ENCODE measurements at regions not wholly inside any gene's neighbourhood (a gene's known extent, or its start where the extent isn't known, plus 50 kb on each side); places are given as distances from the start of the nearest gene placed in this dataset.

- no peak for DNase-seq
These were observed 378.0 kb upstream of the C16orf82 start for GRCh38 chr16:26688699-26689098.

GRCh38 chr16:26692658-26693057, 374.1 kb upstream of the C16orf82 start:
- H3K27me3 Mint-ChIP-seq = peaks cover 4 to 20% of the 10 kb centered on the region in 2 donors
- no peak overlapping the region for H3K27ac Mint-ChIP-seq
- H3K9me3 Mint-ChIP-seq = peaks cover 0 to 4% (median 0%) of the 10 kb centered on the region in 5 donors
- Histone ChIP-seq H3K27me3 (ENCODE audit: insufficient read depth, low read length, poor library complexity, severe bottlenecking) (no peaks in the 10 kb centered on the region), H3K27ac (ENCODE audit: low read depth, low read length) (no peak overlapping the region), H3K9me3 (ENCODE audit: low read length) (no peaks in the 10 kb centered on the region), H3K36me3 (ENCODE audit: insufficient read depth, low read length) (no peaks in the 10 kb centered on the region), H3K4me3 (ENCODE audit: low read length) (no peak overlapping the region), H3K4me1 (ENCODE audit: insufficient read depth, low read length) (no peaks in the 10 kb centered on the region)
- no peak for DNase-seq
- H3K4me3 Mint-ChIP-seq = no peak overlapping the region
- peaks cover 0 to 2% (median 0%) of the 10 kb centered on the region in 3 donors for H3K36me3 Mint-ChIP-seq
- no peaks in the 10 kb centered on the region for H3K4me1 Mint-ChIP-seq
- ChIA-PET POLR2A (no interaction called here), CTCF (no interaction called here)

More at GRCh38 chr16:26688699-26689098, 378.0 kb upstream of the C16orf82 start:
- CTCF ChIA-PET = no interaction called here
- no peaks in the 10 kb centered on the region for H3K4me1 ChIP-seq (ENCODE audit: insufficient read depth, low read length)
- Mint-ChIP-seq H3K27ac (no peak overlapping the region), H3K36me3 (peaks cover 0 to 2% (median 0%) of the 10 kb centered on the region in 3 donors), H3K27me3 (peaks cover 3 to 16% of the 10 kb centered on the region in 2 donors), H3K4me3 (no peak overlapping the region), H3K9me3 (peaks cover 0 to 2% (median 0%) of the 10 kb centered on the region in 5 donors), H3K4me1 (no peaks in the 10 kb centered on the region)
- no peaks in the 10 kb centered on the region for H3K27me3 ChIP-seq (ENCODE audit: insufficient read depth, low read length, poor library complexity, severe bottlenecking)
- no peaks in the 10 kb centered on the region for H3K9me3 ChIP-seq (ENCODE audit: low read length)
- no peak overlapping the region for H3K4me3 ChIP-seq (ENCODE audit: low read length)
- H3K27ac ChIP-seq (ENCODE audit: low read depth, low read length) = no peak overlapping the region
- no peaks in the 10 kb centered on the region for H3K36me3 ChIP-seq (ENCODE audit: insufficient read depth, low read length)
- POLR2A ChIA-PET = no interaction called here

GRCh38 chr16:26697807-26698206, 368.9 kb upstream of the C16orf82 start:
- DNase-seq = no peak
- H3K27me3 Mint-ChIP-seq = peaks cover 1 to 13% of the 10 kb centered on the region in 2 donors
- H3K36me3 Mint-ChIP-seq = peaks cover 0 to 10% (median 0%) of the 10 kb centered on the region in 3 donors
- H3K27ac Mint-ChIP-seq = no peak overlapping the region
- H3K4me1 ChIP-seq (ENCODE audit: insufficient read depth, low read length) = no peaks in the 10 kb centered on the region
- H3K27ac ChIP-seq (ENCODE audit: low read depth, low read length) = no peak overlapping the region
- ChIA-PET CTCF (no interaction called here), POLR2A (no interaction called here)
- H3K9me3 Mint-ChIP-seq = peaks cover 3 to 11% (median 7%) of the 10 kb centered on the region in 5 donors
- no peaks in the 10 kb centered on the region for H3K9me3 ChIP-seq (ENCODE audit: low read length)
- H3K27me3 ChIP-seq (ENCODE audit: insufficient read depth, low read length, poor library complexity, severe bottlenecking) = no peaks in the 10 kb centered on the region
- H3K4me3 Mint-ChIP-seq = no peak overlapping the region
- no peak overlapping the region for H3K4me3 ChIP-seq (ENCODE audit: low read length)
- H3K4me1 Mint-ChIP-seq = no peaks in the 10 kb centered on the region
- H3K36me3 ChIP-seq (ENCODE audit: insufficient read depth, low read length) = no peaks in the 10 kb centered on the region

GRCh38 chr16:26700250-26700649, 366.5 kb upstream of the C16orf82 start:
- Histone ChIP-seq H3K9me3 (ENCODE audit: low read length) (no peaks in the 10 kb centered on the region), H3K27me3 (ENCODE audit: insufficient read depth, low read length, poor library complexity, severe bottlenecking) (no peaks in the 10 kb centered on the region), H3K4me3 (ENCODE audit: low read length) (no peak overlapping the region), H3K4me1 (ENCODE audit: insufficient read depth, low read length) (no peaks in the 10 kb centered on the region), H3K36me3 (ENCODE audit: insufficient read depth, low read length) (no peaks in the 10 kb centered on the region), H3K27ac (ENCODE audit: low read depth, low read length) (no peak overlapping the region)
- Mint-ChIP-seq H3K27me3 (peaks cover 1 to 13% of the 10 kb centered on the region in 2 donors), H3K27ac (no peak overlapping the region), H3K4me3 (no peak overlapping the region), H3K36me3 (peaks cover 0 to 10% (median 0%) of the 10 kb centered on the region in 3 donors), H3K4me1 (no peaks in the 10 kb centered on the region), H3K9me3 (peaks cover 3 to 11% (median 7%) of the 10 kb centered on the region in 5 donors)
- no peak for DNase-seq
- CTCF ChIA-PET = no interaction called here
- POLR2A ChIA-PET = no interaction called here

- Histone ChIP-seq H3K4me3 (ENCODE audit: low read length) (no peak overlapping the region), H3K36me3 (ENCODE audit: insufficient read depth, low read length) (no peaks in the 10 kb centered on the region), H3K27me3 (ENCODE audit: insufficient read depth, low read length, poor library complexity, severe bottlenecking) (no peaks in the 10 kb centered on the region), H3K27ac (ENCODE audit: low read depth, low read length) (no peak overlapping the region), H3K4me1 (ENCODE audit: insufficient read depth, low read length) (no peaks in the 10 kb centered on the region), H3K9me3 (ENCODE audit: low read length) (no peaks in the 10 kb centered on the region)
- H3K9me3 Mint-ChIP-seq = peaks cover 3 to 9% (median 7%) of the 10 kb centered on the region in 5 donors
- no peak for DNase-seq
- peaks cover 1 to 13% of the 10 kb centered on the region in 2 donors for H3K27me3 Mint-ChIP-seq
- no peak overlapping the region for H3K27ac Mint-ChIP-seq
- ChIA-PET CTCF (no interaction called here), POLR2A (no interaction called here)
- peaks cover 0 to 10% (median 0%) of the 10 kb centered on the region in 3 donors for H3K36me3 Mint-ChIP-seq
- no peak overlapping the region for H3K4me3 Mint-ChIP-seq
- H3K4me1 Mint-ChIP-seq = no peaks in the 10 kb centered on the region
These were observed 365.4 kb upstream of the C16orf82 start for GRCh38 chr16:26701243-26701886.

- no peak overlapping the region for H3K4me3 Mint-ChIP-seq
- H3K36me3 ChIP-seq (ENCODE audit: insufficient read depth, low read length) = no peaks in the 10 kb centered on the region
- peaks cover 0 to under 1% (median 0%) of the 10 kb centered on the region in 5 donors for H3K9me3 Mint-ChIP-seq
- no peak overlapping the region for H3K4me3 ChIP-seq (ENCODE audit: low read length)
- H3K27ac ChIP-seq (ENCODE audit: low read depth, low read length) = no peak overlapping the region
- H3K4me1 ChIP-seq (ENCODE audit: insufficient read depth, low read length) = no peaks in the 10 kb centered on the region
- H3K4me1 Mint-ChIP-seq = no peaks in the 10 kb centered on the region
- no peaks in the 10 kb centered on the region for H3K27me3 ChIP-seq (ENCODE audit: insufficient read depth, low read length, poor library complexity, severe bottlenecking)
- DNase-seq = no peak
- no peaks in the 10 kb centered on the region for H3K9me3 ChIP-seq (ENCODE audit: low read length)
- CTCF ChIA-PET = no interaction called here
- H3K27me3 Mint-ChIP-seq = peaks cover 0 to 1% of the 10 kb centered on the region in 2 donors
- H3K36me3 Mint-ChIP-seq = peaks cover 0 to under 1% (median 0%) of the 10 kb centered on the region in 3 donors
- H3K27ac Mint-ChIP-seq = no peak overlapping the region
- POLR2A ChIA-PET = no interaction called here
These were observed 361.4 kb upstream of the C16orf82 start for GRCh38 chr16:26705346-26705745.

GRCh38 chr16:26708428-26708827, 358.3 kb upstream of the C16orf82 start:
- H3K27ac Mint-ChIP-seq = no peak overlapping the region
- no peaks in the 10 kb centered on the region for H3K4me1 Mint-ChIP-seq
- H3K36me3 Mint-ChIP-seq = no peaks in the 10 kb centered on the region
- H3K27me3 ChIP-seq (ENCODE audit: insufficient read depth, low read length, poor library complexity, severe bottlenecking) = no peaks in the 10 kb centered on the region
- POLR2A ChIA-PET = no interaction called here
- no peak overlapping the region for H3K4me3 Mint-ChIP-seq
- DNase-seq = no peak
- H3K4me3 ChIP-seq (ENCODE audit: low read length) = no peak overlapping the region
- H3K36me3 ChIP-seq (ENCODE audit: insufficient read depth, low read length) = no peaks in the 10 kb centered on the region
- no peaks in the 10 kb centered on the region for H3K9me3 ChIP-seq (ENCODE audit: low read length)
- CTCF ChIA-PET = no interaction called here
- no peak overlapping the region for H3K27ac ChIP-seq (ENCODE audit: low read depth, low read length)
- H3K9me3 Mint-ChIP-seq = no peaks in the 10 kb centered on the region
- no peaks in the 10 kb centered on the region for H3K4me1 ChIP-seq (ENCODE audit: insufficient read depth, low read length)
- H3K27me3 Mint-ChIP-seq = peaks cover under 1 to 3% of the 10 kb centered on the region in 2 donors

GRCh38 chr16:26709175-26709574, 357.6 kb upstream of the C16orf82 start:
- Histone ChIP-seq H3K4me3 (ENCODE audit: low read length) (no peak overlapping the region), H3K27ac (ENCODE audit: low read depth, low read length) (no peak overlapping the region), H3K36me3 (ENCODE audit: insufficient read depth, low read length) (no peaks in the 10 kb centered on the region), H3K27me3 (ENCODE audit: insufficient read depth, low read length, poor library complexity, severe bottlenecking) (no peaks in the 10 kb centered on the region), H3K4me1 (ENCODE audit: insufficient read depth, low read length) (no peaks in the 10 kb centered on the region), H3K9me3 (ENCODE audit: low read length) (no peaks in the 10 kb centered on the region)
- ChIA-PET POLR2A (no interaction called here), CTCF (no interaction called here)
- H3K36me3 Mint-ChIP-seq = no peaks in the 10 kb centered on the region
- no peak overlapping the region for H3K27ac Mint-ChIP-seq
- H3K9me3 Mint-ChIP-seq = no peaks in the 10 kb centered on the region
- no peak for DNase-seq
- no peaks in the 10 kb centered on the region for H3K4me1 Mint-ChIP-seq
- peaks cover 0 to 3% of the 10 kb centered on the region in 2 donors for H3K27me3 Mint-ChIP-seq
- no peak overlapping the region for H3K4me3 Mint-ChIP-seq

Measured in CD8-positive, alpha-beta memory T cell (primary cell).